MV-4-11 (cell line): ENCODE measurements at regions not wholly inside any gene's neighbourhood (a gene's known extent, or its start where the extent isn't known, plus 50 kb on each side); places are given as distances from the start of the nearest gene placed in this dataset.
"Not testable (repeated sequence)": the region's sequence is repeated elsewhere in the genome, so short reads cannot be mapped to it uniquely, and the experiment has no call there.

ENCODE experiments used
- DNase-seq: peaks from one replicate; lab custom pipeline; 2025; lab: John Stamatoyannopoulos, UW

DNA sequence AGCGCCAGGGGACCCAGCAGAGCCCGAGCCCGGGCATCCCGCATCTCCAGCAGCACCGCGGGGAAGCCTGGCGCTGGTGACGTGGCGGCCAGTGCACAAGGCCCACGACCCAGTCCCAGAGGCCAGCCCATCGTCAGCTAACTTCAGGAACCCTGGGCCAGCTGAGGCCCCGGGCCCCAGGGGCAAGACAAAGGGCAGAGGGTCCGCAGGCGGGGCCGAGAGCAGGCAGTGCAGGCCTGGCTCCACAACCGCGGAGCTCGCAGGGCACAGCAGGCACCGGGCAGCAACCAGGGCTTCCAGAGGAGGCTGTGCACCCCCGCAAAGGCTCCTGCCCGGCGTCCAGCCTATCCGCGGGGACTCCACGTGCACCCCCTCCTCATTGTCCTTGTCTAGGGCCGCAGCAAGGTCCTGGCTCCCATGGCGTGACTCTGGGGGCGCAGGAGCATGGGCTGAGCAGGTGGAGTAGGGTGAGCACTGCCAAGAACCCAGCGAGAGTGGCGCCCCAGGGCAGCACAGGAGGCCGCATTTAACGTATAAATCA is 352.5 kb downstream of the KCNJ18 start:
- DNase-seq = not testable (repeated sequence)

DNA sequence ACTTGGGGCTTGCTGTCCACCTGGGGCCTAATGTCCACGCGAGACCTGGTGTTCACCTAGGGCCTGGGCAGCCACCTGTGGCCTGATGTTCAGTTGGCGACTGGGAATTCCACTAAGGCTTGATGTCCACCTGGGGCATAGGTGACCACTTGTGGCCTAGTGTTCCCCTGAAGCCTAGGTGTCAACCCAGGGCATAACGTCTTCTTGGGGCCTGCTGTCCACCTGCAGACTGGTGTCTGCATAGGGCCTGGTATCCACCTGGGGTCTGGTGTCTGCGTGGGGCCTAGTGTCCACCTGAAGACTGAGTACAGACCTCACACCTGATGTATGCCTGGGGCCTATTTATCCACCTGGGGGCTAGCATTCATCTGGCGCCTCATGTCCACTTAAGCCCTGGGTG is 355.2 kb downstream of the KCNJ18 start:
- not testable (repeated sequence) for DNase-seq

DNA sequence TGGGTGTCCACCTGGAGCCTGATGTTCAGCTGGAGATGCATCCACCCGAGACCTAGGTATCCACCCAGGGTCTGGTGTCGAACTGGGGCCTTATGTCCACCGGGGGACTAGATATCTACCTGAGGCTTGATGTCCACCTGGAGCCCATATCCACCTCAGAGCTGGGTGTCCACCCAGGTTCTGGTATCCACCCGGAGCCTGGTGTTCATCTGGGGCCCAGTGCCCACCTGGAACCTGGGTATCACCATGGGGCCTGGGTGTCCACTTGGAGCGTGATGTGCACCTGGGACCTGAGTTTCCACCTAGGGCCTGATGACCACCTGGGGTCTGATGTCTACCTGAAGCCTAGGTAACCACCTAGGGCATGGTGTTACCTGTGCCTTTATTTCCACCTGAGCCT is 355.9 kb downstream of the KCNJ18 start:
- not testable (repeated sequence) for DNase-seq

DNA sequence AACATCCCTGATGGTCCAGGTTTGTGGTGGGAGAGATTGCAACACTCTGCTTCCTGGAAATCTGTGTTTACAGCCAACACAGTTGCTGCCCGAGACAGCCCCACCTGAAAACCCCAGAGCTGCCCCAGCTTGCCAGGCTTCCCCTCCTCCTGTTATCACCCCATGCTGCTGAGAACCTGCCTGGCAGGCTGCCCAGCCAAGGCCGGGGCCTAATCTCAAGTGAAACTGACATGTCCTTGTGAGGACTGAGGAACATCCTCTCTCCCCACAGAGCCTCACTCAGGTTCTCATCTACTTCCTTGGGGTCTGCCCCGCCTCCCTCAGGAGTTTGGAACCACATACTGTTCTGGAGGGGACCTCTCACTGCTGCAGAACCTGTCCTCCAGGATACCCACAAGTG is 358.4 kb downstream of the KCNJ18 start:
- DNase-seq = not testable (repeated sequence)

DNA sequence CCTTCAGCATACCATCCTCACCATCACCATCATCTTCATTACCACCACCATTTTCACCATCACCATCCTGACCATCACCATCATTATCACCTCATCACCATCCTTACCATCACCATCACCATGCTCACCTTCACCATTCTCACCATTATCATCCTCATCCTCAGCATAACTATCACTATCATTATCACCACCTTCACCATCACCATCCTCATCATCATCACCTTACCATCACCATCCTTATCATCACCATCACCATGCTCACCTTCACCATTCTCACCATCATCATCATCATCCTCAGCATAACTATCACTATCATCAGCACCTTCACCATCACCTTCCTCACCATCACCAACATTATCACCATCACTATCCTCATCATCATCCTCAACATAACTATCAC is 360.4 kb downstream of the KCNJ18 start:
- DNase-seq = not testable (repeated sequence)

DNA sequence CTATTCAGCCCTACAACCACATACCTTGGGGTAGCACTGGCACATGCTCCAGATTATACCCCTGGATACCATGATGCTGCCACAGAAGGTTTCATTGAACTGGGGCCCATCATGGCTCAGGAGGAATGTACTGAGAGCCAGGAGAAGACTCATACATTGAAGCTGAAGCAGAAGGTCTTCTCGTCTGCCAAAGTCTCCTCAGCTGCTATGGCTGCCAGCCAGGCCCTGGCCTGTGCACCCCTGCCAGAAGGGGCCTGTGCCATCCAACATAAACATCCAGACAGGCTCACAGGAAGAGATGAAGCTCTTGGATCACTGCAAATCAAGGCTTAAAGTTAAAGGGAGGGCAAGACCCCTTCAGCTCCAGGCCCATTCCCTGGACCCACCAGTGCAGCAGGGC is 364.2 kb downstream of the KCNJ18 start:
- DNase-seq = not testable (repeated sequence)

DNA sequence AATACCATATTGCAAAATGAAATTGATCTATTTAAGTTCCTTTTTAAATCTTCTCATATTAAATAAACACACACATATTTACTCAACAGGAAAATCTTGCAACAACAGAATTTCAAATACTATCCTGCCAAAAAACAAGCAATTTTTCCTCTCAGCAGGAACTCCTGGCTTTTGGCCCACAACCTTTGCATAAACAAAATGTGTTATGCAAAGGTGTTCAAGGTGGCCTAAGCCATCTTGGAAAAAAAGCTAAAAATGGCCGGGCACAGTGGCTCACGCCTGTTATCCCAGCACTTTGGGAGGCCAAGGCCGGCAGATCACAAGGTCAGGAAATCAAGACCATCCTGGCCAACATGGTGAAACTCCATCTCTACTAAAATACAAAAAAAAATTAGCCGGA is 383.6 kb downstream of the KCNJ18 start:
- not testable (repeated sequence) for DNase-seq

DNA sequence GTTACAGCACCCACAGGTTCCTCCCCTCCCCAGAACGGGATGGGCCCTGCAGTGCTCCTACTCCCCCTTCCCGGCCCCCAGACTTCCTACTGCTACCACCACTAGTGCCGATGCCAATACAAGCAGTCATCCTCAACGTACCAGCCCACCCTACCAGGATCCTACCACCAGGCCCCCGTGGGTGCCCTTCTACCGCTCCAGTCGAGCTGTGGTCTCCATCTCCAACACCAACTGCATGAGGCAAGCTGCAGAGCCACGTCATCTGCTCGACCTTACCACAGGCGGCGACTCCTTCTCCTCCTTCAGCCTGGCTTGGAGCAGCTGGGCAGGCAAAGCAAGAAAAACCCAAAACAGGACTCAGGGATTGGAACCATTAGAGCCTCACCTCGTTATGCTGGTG is 396.3 kb downstream of the KCNJ18 start:
- DNase-seq = not testable (repeated sequence)

DNA sequence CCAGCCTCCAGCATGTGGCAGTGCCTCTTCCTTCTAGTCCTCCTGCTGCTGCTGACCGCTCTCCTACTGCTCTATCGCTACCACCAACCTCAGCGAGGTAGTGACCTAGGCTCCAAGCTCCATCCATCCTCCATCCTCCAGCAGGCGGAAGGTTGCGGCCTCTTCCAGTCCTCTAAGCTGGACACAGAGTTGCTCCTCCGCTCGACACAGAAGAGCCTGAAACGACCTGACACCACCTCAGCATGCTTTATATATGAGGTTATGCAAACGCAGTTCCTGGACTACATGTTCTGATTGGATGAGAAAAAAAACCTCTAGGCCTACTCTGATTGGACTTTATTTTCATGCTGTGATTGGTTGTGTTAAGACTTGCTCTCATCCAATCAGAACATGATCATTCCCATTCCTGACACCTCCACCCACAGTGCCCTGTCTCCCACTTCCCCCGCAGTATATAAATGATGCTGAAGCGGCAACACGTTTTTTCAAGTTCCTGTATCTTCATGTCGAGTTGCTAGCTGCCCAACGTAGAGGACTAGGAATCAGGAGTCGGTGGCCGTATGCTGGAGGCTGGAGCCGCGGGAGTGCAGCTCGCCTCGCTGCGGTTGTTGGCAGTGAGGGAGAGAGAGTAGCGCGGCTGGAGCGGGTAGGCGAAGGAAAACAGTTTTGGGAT is 398.1 kb downstream of the KCNJ18 start:
- DNase-seq = no peak

DNA sequence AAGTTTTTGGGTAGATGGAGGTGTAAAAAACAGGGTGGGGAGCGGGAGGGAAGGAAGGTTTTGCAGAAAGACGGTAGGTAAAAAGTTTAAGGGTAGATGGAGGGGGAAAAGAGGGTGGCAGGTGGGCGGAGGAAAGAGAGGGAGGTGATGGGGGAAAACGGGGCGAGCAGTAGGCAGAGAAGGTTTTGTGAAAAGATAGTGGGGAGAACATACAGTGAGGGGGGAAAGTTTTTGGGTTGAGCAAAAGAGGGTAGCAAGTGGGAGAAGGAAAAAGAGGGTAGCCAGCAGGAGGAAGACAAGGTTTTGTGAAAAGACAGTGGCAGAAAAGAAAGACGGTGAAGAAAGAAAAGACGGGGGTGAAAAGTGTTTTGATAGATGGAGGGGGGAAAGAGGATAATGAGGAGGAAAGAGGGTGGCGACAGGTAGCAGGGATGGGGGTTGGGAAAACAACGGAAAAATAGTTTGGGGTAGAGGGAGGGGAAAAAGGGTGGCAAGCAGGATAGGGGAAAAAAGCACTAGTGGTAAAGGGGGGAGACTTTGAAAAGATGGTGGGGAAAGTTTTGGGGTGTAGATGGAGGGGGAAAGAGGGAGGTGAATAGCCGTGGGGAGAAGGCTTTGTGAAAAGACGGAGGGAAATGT is 398.8 kb downstream of the KCNJ18 start:
- not testable (repeated sequence) for DNase-seq

DNA sequence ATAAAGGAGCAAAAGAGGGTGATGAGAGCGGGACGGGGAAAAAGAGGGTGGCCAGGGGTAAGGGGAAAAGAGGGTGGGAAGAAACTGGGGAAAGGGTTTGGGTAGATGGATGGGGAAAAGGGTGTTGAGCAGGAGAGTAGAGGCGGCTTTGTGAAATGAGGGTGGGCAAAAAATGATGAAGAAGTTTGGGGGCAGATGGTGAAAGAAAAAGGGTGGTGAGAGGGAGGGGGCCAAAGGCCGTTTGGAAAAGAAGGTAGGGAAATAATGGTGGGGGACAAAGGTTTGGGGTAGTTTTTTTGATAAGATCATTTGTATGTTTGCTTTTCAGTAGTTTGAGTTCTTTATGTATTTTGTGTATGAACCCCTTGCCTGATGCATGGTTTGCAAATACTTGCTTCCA is 399.5 kb downstream of the KCNJ18 start:
- not testable (repeated sequence) for DNase-seq

DNA sequence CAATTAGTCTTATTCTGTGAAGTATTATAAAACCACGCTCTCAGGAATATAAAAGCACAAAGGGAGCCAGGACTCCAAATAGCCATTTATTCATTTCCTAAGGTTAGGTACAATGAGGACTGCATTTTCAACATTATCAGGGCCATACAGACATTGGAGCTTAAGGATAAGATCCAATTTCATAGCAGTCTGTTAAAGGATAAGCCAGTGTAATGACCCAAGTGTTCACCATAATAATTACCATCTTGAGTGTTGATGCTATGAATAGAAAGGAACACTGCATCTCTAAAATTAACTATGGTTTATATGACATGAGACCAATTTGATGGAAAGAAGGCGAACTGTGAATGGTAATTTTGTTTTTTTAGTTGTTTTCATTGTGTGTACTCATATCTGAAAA is 403.1 kb downstream of the KCNJ18 start:
- not testable (repeated sequence) for DNase-seq

DNA sequence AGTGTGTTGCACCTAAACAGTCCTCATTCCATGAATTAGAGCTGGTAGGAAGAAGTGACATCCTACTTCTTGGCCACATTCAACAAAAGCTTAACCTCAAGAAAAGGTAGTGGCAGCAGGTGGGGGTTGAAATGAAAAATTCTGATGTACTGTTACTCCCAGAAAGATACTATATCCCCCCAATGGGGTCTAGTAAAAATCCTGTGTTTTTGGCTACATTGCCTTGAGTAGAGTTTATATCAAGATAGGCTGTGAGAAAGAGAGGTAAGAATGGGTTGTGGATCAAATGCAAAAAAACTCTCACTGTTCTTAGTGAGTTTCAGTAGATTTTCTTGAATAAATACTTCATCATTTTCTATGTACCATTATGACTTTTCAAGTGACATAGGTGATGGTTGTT is 407.3 kb downstream of the KCNJ18 start:
- not testable (repeated sequence) for DNase-seq

DNA sequence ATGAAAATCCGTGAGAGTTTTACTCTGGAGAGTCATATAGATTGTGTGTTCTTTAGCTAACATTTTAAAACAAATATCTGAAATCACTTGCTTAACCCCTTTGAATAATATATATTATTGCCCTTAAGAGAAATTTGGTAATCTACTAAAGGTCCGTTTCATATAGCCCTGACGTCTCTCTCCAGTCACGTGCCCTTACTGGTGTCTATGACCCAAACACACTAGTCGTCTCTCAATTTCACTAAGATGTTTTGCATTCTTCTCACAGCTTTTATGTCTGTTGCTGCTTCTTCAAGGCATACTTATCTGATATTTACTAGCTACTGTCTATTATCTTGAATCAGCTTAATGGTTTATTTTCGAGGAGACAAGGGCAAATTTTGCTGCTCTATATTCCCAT is 409.9 kb downstream of the KCNJ18 start:
- no peak for DNase-seq

DNA sequence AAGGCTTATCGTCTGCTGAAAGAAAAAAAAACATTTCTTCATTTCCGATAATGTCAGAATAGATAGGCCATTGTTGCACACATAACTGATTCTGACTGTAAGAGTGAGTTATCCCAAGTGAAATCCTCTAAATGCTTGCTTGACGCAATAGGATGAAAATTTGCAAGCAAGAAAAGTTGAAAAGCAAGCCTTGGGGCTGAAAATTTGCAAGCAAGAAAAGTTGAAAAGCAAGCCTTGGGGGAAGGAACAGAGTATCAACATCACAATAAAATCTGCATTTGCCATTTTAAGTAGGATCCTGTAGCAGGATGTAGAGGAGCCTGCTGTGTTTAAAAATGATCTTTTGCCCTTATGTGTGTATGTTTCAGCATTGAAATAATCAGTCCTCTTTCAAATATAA is 424.4 kb downstream of the KCNJ18 start:
- not testable (repeated sequence) for DNase-seq

DNA sequence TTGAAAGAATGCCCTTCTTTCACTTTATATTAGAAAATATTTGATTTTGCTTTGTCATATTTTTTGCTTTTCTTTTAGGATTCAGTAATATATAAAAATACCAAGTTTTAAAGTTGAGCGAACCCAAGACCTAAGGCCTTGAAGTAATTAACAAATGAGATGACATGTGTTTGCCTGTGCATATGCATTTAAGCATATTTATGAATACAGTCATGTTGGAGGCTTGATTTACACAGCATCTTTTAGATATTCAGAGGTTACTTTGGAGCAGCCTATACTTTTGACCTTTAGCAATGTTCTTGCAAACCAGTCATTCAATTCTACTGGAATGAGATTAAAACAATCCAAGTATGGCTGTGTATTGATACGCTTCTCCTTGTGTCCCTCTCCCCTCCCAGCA is 425.1 kb downstream of the KCNJ18 start:
- not testable (repeated sequence) for DNase-seq

DNA sequence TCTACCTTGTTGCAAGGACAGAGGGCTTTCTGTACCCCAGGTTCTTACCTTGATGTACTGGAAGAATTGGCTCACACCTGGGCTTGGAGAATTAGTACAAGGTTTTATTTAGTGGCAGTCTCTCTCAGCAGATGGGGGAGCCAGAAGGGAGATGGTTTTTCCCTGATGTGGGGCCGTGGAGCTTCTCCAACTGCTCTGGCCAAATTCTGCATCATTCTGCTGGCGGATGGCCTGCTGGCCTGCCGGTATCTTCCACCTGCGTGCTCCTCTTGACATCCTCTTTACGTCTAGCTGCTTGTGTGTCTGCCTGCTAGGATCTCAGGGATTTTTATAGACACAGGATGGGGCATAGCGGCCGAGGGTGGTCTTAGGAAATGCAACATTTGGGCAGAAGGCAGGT is 426.7 kb downstream of the KCNJ18 start:
- not testable (repeated sequence) for DNase-seq

DNA sequence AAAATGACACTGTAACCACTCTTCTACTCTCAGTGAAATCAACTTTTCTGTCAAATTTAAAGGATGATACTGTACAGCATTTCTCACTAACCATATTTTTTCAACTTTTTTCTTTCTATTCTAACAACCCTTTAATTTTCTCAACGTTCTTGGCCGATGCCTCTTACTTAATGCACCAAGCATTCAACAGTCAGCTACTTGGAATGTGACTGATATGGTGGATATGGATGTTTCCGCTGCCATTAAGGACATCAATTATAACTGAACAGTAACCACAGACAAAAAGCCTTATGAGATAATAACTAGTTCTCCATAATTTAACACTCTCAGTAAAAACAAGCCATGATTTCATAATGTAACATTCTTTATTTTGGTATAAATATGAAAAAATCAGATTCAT is 427.4 kb downstream of the KCNJ18 start:
- DNase-seq = not testable (repeated sequence)

DNA sequence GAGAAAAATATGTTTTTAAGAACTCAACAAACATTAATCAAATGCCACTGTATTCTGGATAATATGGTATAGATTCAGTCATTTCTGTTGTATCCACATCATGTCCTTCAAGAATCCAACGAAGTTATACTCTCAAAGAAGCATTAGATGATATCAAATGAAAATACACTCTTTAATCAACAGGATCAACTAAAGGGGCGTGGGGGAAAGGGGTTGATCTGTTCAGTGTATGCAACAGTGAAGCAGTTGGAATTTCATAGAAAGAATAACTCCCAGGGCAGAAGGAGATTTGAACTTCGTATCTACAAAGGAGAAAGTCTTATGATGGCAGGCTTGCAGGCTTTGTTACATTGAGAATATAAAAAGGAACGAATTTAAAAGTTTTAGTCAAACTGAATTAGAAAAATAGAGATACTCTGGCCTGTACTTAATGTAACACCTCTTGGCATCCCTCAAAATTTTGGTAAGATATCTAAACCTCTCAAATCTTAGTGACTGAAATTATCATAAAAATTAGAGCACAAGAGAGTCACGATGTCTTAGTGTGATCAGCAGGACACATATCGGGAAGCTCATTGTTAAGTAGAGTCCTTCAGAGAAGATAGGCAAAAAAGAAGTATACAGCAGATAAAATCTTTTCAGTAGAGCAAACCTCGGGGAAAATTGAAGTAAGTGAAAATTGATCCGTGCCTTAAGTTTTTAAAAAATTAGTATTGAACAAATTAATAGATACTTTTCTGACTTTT is 431.4 kb downstream of the KCNJ18 start:
- no peak for DNase-seq

DNA sequence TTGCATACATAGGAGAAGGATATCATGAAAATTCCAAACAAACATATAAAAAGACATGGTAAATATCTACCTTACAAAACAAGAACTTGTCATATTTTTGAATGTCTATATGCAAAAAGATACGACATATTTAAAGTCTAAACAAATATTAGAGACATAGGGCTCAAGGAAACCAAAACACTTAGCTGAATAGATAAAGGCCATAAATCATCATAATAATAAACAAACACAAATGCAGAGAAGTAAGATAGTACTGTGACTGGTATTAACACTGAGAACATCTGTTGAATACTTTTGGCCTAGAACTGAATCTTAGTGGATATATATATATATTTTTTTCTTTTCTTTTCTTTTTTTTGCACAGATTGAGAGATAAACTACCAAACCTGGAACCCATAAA is 435.8 kb downstream of the KCNJ18 start:
- no peak for DNase-seq

DNA sequence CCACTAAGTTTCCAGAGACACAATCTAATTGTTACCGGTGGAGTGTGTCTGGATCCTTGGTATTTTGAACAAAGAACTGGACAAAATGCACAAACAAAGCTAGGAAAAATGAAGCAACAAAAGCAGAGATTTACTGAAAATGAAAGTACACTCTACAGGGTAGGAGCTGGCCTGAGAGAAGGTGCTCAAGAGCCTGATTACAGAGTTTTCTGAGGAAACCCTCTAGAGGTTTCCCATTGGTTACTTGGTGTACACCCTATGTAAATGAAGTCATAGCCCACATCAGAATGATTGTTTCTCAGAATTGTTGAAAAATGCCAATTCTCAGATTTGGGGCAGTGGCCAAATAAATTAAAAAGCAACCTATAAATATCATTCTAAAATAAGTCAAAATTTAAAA is 436.4 kb downstream of the KCNJ18 start:
- DNase-seq = no peak

DNA sequence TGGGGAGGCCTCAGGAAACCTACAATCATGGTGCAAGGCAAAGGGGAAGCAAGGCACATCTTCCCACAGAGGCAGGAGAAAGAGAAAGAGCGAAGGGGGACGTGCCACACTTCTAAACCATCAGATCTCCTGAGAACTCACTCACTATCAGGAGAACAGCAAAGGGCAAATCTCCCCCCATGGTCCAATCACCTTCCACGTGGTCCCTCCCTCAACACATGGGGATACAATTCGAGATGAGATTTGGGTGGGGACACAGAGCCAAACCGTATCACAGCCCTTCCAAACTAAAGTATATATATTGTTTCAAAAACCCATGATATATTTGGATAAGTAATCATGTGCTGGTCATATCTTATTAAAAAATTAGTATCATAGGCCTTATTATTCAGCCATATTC is 437.6 kb downstream of the KCNJ18 start:
- DNase-seq = not testable (repeated sequence)

DNA sequence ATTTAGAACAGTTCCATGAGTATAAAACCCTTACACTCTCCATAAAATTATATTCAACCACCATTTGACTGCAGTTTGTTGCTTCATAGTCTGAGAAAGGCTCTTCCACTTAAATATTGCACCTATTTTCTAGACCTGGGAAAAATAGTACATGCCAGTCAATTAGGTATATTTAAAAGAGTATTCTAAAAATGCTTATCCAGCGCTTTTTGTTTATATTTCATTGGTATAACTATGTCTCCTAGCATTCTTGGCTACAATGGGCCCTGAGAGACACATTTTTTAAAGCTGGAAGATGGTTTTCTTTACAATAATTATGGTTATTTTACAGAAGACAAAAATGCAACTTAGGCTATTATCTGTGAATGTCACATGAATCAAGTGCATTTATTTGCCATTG is 439.4 kb downstream of the KCNJ18 start:
- DNase-seq = no peak
